Right renal cortex interstitium (tissue), 3 donors: ENCODE measurements at regions not wholly inside any gene's neighbourhood (a gene's known extent, or its start where the extent isn't known, plus 50 kb on each side); places are given as distances from the start of the nearest gene placed in this dataset.
"Not testable (repeated sequence)": the region's sequence is repeated elsewhere in the genome, so short reads cannot be mapped to it uniquely, and the experiment has no call there.

Source experiments
- DNase-seq, 3 donors: peaks; one replicate each; pipeline ENCODE4 v3.0.0-alpha.2; 2013; ENCODE audit warnings: low read depth in 3 of 3, low spot score in 2 of 3

- no peak for DNase-seq
These were observed 186.8 kb downstream of the TMA16 start for GRCh38 chr4:163681208-163681821.

- no peak for DNase-seq
These were observed 194.4 kb downstream of the TMA16 start for GRCh38 chr4:163688856-163689255.

GRCh38 chr4:163693211-163693610, 198.7 kb downstream of the TMA16 start:
- no peak for DNase-seq

- DNase-seq, result no peak
These were observed 199.3 kb downstream of the TMA16 start for GRCh38 chr4:163693776-163694175.

- no peak for DNase-seq
These were observed 199.9 kb downstream of the TMA16 start for GRCh38 chr4:163694385-163694784.

- DNase-seq, result no peak
These were observed 202.6 kb downstream of the TMA16 start for GRCh38 chr4:163697121-163697520.

- DNase-seq, result not testable (repeated sequence)
These were observed 205.9 kb downstream of the TMA16 start for GRCh38 chr4:163700383-163700782.

- no peak for DNase-seq
These were observed 207.4 kb downstream of the TMA16 start for GRCh38 chr4:163701916-163702315.

- no peak for DNase-seq
These were observed 208.2 kb downstream of the TMA16 start for GRCh38 chr4:163702736-163703135.

- no peak for DNase-seq
These were observed 208.8 kb downstream of the TMA16 start for GRCh38 chr4:163703251-163703650.

GRCh38 chr4:163707873-163708272, 213.4 kb downstream of the TMA16 start:
- DNase-seq, result no peak

- DNase-seq, result no peak
These were observed 215.1 kb downstream of the TMA16 start for GRCh38 chr4:163709601-163710000.

- no peak for DNase-seq
These were observed 215.7 kb downstream of the TMA16 start for GRCh38 chr4:163710158-163710557.

GRCh38 chr4:163724495-163724894, 230.0 kb downstream of the TMA16 start:
- DNase-seq, result not testable (repeated sequence)

- DNase-seq, result no peak
These were observed 232.2 kb downstream of the TMA16 start for GRCh38 chr4:163726641-163727040.

GRCh38 chr4:163731071-163731470, 236.6 kb downstream of the TMA16 start:
- DNase-seq, result no peak

- no peak for DNase-seq
These were observed 238.0 kb downstream of the TMA16 start for GRCh38 chr4:163732473-163732872.

- no peak for DNase-seq
These were observed 242.4 kb downstream of the TMA16 start for GRCh38 chr4:163736876-163737275.

GRCh38 chr4:163737846-163738245, 243.4 kb downstream of the TMA16 start:
- DNase-seq, result not testable (repeated sequence)

- no peak for DNase-seq
These were observed 244.0 kb downstream of the TMA16 start for GRCh38 chr4:163738521-163738920.

GRCh38 chr4:163744861-163745260, 250.4 kb downstream of the TMA16 start:
- no peak for DNase-seq

GRCh38 chr4:163747293-163747692, 252.8 kb downstream of the TMA16 start:
- no peak for DNase-seq

- no peak for DNase-seq
These were observed 253.4 kb downstream of the TMA16 start for GRCh38 chr4:163747886-163748285.
